ENCODE measurements at regions not wholly inside any gene's neighbourhood (a gene's known extent, or its start where the extent isn't known, plus 50 kb on each side); places are given as distances from the start of the nearest gene placed in this dataset.

DNA sequence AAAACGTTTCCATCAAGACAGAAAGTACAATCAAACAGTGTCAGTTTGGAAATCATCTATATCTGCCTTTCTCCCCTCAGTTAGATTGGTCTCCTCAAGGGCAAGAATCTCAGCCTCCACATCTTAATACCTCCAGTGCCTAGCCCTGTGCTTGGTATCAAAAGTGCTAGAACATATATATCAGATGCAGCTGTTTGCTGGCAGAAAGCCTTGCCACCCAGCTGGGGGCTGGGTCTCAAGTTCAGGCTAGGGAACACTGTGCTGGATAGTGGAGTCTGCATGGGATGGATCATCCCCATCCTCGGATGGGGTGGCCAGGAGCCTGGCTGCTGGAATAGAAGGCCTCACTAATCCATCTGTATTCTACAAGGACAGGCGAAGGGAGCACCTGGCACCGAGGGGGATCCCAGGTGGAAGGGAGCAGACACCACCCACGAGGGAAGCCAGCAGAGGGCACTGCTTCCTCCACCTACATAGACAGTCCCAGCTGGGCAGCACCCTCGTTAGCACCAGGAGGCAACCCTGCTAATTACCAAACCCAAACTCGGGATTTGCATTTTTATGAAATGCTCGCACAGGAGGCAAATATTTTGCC, 602.2 kb downstream of the BUD13 start:
- no peak for DNase-seq

DNA sequence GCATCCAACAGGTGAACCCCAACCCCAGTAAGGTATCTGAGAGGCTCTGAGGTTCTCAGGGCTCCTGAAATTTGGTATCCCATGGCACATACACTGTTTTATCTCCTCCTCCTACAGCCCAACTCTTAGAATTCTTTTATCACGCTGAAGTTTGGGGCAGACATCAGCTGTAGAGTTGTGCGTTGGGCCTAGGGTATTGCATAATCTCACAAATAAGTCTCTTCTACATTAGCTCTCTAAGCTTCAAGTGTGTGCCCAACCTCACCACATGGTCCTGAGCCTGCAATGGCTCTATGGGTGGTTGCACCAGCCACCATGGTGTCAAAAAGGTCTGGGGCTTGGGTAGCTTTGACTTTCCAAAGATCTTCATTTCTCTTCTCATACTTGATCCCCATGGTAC, 603.0 kb downstream of the BUD13 start:
- no peak for DNase-seq

DNA sequence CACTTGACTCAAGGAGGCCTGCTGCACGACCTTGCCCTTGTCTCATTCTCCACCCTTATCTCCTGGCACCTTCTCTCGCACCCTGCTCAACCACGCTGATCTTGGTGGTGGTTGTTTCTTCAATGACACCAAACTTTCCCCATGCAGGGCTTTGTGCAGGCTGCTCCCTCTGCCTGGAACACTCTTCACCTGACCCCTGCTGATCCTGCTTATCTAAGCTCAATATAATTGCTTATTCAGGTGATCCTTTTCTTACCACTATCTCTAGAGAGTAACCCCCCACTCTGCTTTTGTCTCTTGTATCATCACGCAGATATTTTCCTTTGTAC, 604.4 kb downstream of the BUD13 start:
- no peak for DNase-seq

DNA sequence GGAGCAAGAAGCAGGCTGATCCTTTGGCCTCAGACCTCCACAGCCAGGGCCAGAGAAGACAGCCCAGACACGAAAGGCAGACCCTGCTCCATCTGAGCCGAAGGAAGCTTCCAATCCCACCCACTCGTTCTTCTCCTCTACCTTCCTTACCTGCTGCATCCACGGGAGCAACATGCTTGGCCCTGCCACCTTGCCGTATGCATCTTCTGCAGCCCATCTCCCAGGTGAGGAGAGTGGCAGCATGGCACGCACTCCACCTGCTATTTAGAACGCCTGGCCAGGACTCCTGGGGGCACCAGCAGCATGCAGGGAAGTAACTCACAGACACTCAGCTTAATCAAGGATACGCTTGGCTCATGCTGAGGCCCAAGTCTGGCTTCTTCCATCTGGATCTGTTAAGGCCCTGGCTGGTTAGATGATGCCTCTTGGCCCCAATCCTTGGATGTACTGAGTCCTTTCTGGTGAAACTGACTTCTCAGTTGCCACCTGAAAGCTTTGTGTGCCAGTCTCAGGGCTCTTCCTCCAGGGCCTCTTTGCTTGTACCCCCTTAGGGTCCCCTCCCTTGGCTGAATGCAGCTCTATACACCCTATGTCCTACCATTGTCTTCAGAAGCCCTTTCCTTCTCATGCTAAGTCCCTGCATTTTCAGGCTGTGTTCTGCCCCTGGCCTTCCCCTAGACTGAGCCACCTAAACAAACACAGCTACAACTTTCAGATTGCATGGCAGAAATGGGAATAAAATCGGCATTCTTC, 604.9 kb downstream of the BUD13 start:
- DNase-seq, result no peak

DNA sequence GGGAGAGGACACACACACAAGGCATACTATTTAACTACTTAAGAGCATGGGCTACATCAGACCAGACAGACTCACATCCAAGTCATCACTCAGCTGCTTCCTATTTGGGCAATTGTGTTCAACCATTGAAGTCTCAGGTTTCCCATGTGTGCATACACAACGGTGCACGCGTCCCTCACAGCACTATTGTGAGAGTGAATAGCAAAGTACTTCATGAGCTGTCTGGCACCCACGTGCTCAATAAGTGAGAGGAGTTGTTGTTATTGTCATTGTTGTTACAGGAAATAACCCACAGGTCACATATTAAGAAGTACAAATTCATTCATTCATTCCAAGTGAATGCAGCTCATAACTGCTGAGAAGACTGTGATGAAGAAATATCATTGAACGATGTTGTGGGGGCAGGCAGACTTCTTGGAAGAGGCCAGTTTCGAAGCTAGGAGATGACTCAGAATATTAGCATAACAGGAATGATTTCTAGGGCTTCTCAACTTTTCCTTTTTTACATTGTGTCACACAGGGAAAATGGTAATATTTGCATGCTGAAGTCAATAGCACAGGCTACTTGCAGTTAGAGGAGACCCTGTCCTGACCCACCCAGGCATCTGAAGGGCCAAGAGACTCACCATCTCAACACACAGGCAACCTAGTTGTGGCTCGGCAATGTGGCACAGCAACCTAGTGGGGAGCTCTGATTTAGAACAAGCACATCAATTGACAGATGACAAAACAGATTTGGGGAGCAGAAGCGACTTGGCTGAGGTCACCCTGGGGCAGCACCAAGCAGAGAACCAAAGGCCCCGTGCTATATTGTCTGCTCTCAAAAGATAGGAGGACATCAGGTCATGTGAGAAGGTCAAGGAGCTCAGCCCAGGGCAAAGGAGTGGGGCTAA, 606.0 kb downstream of the BUD13 start:
- DNase-seq, result peak; percentile 54

DNA sequence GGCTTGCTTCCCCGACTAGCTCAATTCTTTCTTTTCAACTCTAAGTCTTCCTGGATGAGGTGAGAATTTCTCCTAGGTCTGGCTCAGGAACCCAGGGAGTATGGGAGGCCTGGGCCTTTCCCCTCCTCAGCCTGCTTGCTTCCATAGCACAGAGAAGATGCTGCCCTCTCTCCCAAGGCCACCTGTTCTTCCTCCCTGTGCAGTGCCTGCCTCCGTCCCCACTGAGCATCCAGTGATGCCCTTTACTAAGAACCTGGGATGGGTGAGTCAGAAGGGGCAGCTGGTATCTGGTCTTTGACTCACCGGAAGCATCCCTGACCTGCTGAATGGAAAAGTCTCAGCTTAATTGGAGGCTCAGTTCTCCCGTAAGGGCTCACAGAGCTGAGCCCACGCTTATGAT, 607.9 kb downstream of the BUD13 start:
- no peak for DNase-seq

DNA sequence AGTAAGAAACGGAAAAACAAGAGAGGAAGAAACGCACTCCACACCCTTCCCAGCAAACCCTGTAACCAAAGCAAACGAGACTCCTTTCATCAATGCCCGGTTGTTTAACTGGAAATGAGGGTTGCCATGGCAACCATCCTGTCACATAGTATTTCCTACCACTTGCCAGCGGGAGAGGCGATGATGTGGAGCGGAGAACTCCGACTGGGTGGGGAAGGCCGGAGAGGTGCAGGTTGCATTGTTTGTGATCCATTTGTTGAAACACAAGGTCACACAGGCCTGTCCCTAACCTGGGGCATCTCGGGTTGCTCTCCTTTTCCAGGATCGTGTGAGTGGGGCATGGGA, 609.9 kb downstream of the BUD13 start:
- DNase-seq, result peak; percentile 14

DNA sequence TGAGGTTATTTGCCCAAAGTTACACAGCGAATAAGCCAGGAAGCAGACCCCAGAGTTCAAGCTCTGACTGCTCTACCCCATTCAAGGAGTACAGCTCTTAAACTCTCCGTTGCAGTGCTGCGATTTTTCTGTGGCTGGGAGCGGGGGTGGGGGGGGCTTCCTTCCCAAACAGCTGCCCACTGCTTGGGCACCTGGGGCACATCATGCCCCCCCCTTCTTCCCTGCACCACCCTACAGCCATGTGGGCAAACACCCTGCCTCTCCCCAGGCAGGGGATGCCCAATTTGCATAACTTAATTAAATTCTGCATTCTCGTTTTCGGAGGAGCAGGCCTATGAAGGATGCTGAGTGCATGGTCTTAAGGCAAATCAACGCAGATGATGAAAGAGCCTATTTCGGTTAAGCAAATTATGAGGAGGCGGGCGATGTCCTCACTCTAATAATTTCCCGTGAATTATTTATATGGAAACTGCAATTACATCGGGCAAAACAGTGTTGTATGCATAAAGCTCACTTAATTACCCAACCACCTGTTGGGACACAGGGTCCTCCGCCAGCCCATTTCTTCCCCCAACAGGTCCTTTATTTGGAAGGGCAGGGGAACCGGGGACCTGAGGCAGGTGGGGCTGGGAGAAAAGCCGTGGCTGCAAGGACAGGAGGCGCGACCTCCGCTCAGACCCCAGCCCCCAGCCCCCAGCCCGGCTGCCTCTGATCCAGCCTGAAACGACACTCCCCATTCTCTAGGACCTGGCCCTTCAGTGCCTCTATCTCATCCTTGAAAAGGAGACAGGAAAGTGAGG, 610.5 kb downstream of the BUD13 start:
- DNase-seq, result no peak

DNA sequence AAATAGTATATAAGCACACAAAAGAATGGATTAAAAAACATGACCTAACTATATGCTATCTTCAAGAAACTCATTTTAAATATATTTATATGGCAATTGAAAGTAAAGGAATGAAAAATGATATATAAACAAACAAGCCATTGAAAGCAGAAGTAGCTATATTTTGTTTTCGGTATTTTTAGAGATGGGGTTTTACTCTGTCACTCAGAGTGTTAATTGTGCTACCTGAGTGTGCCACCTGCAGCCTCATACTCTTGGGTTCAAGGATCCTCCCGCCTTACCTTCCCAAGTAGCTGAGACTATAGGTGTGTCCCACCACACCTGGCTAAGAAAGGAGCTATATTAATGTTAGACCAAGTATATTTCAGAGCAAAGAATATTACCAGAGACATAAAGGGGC, 624.1 kb downstream of the BUD13 start:
- DNase-seq, result no peak

DNA sequence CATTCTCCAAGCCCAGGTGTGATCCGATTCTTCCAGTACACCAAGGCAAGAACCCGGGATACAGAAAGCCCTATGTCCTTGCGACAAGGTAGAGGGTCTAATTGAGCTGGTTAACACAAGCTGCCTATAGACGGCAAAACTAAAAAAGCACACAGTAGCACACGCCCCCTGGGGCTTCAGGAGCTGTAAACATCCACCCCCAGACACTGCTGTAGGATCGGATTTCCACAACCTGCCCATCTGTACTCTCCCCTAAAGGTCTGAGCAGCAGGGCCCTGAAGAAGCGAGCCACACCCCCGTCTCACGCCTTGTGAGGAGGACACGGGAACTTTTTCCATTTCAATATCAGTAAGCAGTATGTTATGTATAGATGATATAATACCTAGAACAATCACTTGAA, 624.7 kb downstream of the BUD13 start:
- DNase-seq, result no peak

DNA sequence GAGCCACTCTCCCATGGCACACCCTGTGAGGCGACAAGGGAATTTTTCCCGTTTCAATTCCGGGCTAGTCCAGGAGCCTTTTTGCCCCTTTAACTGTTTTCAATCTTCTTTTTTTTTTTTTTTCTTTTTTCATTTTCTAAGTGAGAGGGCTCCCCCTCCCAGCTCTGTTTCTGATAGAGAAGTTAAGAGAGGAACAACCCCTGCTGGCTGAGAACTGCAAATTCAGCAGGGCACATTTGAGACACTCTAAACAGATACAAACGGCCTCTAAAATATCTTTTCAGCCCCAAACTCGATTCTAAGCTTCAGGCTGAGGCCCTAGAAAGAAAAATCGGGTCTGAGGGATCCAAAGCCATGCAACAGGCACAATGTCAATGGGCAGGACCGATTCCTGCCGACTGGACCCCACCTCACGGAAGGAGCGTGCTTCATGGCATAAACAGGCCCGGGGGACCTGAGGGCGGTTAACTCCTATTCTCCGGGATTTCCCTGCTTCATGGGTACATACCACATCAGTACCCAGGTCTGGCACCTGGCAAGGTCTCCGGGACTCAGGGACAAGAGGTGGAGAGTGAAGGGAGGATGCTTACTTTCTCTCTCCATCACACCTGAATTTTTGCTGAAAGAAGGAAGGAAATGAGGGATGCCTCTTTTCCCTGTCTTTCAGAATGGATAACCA, 627.5 kb downstream of the BUD13 start:
- DNase-seq, result no peak

DNA sequence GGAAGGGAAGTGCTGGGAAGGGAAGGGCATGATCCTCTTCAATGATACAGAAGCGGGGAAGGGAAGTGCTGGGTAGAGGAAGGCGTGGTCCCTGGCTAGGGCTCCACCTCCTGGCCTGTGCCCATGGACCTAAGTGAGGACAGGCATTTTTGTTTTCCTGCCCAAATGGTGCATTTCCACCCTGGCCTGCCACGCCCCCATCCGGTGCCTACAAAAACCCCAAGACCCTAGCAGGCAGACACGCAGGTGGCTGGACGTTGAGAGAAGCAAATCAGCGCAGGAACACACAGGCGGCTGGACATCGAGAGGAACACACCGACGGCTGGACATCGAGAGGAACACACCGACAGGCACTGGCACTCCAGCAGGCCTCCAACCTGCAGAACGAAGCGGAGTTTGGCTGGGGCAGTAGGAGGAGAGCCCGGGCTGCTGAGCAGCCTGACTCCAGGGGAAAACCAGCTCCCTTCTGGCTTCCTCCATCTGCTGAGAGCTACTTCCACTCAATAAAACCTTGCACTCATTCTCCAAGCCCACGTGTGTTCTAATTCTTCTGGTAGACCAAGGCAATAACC, 628.3 kb downstream of the BUD13 start:
- no peak for DNase-seq

DNA sequence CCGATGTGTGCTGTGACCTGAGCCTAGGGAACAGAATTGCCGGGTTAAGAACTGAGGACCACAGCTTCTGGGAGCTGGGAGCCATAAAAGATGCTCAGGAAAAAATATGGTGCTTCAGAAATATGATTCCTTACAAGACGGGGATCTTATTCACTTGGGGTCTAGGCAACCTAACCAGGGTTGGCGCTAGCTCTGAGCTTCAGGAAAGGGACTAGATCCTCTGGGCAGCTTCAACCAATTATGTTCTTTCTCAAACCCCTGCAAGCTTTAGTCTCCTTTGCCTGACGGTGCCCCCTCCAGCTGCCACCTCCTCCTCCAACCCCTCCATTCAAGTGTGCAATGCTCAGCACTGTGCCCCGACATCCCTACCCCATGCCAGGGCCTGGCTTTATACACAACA, 634.1 kb upstream of the CADM1 start:
- no peak for DNase-seq

DNA sequence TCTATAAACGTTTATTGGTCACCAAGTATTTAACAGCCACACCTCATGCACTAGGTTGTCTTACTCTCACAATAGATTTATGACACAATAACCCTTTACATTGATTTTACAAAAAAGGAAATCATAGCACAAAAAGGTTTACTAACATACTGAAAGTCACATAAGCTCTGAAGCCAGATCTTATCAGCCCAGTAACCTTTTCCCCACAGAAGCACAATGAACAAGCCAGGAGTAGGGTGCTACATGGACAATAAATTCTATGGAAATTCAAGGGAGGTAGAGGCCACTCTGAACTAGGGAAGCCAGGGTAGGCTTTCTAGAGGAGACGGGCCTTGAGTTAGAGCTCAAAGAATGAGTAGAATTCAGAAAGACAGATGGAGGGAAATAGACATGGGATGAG, 633.5 kb upstream of the CADM1 start:
- no peak for DNase-seq

DNA sequence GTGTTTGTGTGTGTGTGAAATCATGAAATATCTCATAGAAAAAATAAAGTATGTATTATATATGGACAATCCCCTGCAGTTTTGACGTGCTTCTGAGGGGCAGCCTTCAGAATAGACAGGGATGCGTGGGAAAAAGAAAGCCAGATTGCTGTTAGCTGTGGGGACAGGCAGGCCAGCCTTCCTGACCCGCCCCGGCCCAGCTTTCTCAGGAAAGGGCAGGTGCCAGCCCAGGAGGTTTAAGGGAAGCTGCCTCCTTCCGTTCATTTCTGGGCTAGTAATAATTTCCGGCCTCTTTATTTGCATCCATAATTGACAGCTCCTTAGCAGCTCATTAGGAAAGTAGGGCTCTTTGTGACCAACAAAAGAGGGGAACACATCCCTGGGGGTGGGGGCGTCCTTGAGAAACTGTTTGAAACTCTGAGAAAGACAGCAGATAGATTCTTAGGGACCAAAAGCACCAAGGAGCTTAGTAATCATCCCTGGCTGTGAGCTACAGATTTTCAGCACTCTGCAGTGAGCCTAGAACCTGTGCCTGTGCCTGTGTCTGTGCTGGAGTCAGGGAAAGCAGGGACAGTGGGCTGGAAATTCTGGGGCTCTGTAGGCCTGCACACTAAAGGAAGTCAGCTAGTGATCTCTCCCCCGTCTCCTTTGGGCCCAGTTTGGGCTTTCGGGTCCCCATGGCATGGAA, 632.9 kb upstream of the CADM1 start:
- DNase-seq, result no peak

DNA sequence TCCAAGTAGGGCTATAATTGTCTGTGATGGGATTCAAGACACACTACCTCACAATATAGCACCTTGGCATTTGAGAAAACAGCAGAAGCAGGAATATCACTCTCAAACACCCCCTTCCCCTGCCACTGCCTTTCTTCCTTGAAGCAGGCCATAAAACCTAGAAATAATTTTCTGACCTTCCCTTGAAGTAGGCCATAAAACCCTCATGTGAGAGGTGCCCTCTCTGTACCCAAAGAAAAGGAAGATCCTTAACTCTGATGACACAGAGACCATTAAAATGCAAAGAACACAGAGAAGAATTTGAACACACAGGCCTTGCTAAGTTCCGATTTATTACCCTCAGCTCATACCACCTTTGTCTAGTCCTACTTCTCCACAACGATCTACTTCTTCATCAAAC, 631.7 kb upstream of the CADM1 start:
- no peak for DNase-seq

DNA sequence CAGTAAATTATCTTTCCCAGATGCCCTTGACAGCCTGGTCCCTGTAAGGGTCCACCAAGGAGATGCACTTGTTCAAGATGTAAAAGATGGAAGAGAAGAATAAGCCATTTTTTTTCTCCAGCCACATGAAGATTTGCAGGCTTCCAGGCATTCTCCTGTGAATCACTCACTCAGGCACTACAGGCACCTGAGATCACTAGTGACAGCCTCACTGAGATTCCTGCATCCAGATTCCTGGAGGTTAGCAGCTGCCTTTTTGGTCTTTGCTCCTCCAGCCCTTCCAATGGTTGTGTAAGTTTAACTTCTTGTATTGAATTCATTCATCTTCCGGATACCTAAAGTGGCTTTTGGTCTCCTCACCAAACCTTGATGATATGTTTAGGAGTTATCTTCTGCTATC, 630.2 kb upstream of the CADM1 start:
- DNase-seq, result no peak

DNA sequence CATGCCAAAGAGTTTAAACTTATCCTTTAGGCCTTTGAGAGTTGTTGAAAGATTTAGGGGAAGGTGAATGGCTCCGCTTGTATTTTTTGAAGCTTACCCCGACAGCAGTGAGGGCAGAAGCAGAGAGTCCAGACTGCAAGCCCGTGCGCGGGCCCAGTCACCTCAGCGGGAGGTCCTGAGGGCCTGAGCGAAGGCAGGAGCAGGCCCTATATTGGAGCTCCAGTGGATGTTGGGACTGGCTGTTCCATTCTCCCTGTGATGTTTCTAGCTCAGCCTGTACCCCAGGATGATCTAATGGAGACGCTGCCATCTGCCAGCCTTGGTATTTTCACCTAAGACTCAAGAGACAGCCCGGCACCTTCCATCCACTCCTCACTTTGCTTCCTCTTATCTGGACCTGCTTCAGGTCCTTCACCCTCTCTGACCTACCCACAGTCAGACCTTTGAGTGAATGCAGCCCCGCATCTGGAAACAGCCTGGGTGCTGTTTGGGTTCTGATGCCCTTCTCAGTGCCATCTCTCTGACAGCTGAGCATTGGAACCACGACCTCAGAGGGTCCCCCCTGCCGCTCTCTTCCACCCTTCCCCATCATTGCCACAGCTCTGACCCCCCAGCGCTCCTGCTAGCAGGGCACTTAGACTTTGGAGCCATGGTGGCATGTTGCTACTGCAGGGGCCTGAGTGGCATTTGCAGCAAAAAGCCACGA, 628.2 kb upstream of the CADM1 start:
- DNase-seq, result no peak

DNA sequence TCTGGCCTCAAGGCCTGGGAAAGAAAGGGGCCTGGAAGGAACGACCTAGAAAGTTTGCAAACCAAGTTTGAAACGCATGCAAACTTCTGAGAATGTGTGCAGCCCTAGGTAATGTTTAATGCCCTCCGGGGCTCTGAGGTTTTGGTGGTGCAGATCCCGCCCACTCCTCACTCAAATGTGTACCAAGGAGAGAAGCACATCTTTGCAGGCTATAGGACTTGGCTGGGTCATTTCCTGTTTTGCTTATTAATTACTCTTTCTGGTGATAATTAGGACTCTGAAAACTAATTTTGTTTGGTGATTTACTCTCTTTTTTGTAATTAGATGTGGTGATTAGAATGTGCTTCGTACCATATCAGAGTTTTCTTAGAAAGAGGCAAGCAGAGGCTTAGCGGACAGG, 625.9 kb upstream of the CADM1 start:
- DNase-seq, result no peak

DNA sequence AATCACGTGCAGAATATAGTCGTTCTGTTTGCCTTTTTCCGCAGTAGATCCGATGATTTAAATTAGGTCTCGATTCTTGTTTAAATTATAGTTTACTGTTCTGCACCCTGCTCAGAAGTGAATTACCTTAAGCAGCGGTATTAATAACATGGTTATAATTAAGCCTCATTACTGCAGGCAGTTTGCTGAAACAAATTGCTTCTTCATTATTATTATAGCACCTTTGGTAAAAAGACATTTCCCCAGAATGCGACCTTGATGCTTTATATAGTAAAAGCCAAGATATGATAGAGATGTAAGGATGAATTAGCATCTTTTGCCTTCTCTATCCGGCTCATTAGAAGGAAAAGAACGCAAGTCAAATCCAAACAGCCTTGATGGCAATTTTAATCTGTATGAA, 625.2 kb upstream of the CADM1 start:
- DNase-seq, result no peak

DNA sequence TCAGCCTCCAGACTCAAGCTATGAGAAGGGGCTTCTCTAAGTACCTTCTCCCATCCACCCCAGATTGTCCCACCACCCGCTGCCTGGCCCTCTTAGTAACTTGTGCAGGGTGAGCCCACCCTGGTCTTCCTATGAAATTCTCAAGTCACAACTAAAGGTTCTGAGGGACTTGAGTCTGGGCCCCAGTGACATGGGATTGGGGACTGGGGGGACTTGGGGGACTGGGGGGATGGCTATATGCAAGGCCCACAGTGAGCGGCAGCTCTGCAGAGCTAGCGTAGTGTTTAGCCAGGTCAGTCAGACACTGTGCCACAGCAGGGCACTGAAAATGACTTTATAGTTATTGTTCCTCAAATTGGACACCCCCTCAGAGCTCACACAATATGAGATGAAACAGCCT, 622.3 kb upstream of the CADM1 start:
- DNase-seq, result no peak
